ENCODE measurements at regions not wholly inside any gene's neighbourhood (a gene's known extent, or its start where the extent isn't known, plus 50 kb on each side); places are given as distances from the start of the nearest gene placed in this dataset.

GRCh38 chr4:54988655-54989054 is 136.7 kb downstream of the KDR start:
- no peak for DNase-seq
- no TSS peak for BruUV-seq (replicated peaks)
- no peaks in the 10 kb centered on the region for H3K4me1 ChIP-seq
- no peaks in the 10 kb centered on the region for H3K27me3 ChIP-seq (replicated peaks; ENCODE audit: control insufficient read depth, insufficient read depth, low read length)
- TF ChIP-seq, protein P1, sequence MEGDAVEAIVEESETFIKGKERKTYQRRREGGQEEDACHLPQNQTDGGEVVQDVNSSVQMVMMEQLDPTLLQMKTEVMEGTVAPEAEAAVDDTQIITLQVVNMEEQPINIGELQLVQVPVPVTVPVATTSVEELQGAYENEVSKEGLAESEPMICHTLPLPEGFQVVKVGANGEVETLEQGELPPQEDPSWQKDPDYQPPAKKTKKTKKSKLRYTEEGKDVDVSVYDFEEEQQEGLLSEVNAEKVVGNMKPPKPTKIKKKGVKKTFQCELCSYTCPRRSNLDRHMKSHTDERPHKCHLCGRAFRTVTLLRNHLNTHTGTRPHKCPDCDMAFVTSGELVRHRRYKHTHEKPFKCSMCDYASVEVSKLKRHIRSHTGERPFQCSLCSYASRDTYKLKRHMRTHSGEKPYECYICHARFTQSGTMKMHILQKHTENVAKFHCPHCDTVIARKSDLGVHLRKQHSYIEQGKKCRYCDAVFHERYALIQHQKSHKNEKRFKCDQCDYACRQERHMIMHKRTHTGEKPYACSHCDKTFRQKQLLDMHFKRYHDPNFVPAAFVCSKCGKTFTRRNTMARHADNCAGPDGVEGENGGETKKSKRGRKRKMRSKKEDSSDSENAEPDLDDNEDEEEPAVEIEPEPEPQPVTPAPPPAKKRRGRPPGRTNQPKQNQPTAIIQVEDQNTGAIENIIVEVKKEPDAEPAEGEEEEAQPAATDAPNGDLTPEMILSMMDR (IDR thresholded peaks at IDR 0.05; ENCODE audit: insufficient read depth in 1 of 2, low read depth in 1 of 2, low read length in 1 of 2, severe bottlenecking in 1 of 2, unreplicated experiment in 1 of 2) = no peak
- H3K27ac Mint-ChIP-seq (ENCODE audit: unreplicated experiment) = no peak overlapping the region
- ChIA-PET CTCF (no interaction called here), POLR2A (no interaction called here)
- no peaks in the 10 kb centered on the region for H3K4me1 Mint-ChIP-seq (ENCODE audit: low read depth, unreplicated experiment)
- peaks cover 41% of the 10 kb centered on the region for H3K9me3 Mint-ChIP-seq (ENCODE audit: unreplicated experiment)
- intact Hi-C loops (cut with micrococcal nuclease; ENCODE audit: unreplicated experiment) = no loop called here
- H3K9me3 ChIP-seq = 0 out of 2 replicates have a peak, but pooled peaks cover 7% of the 10 kb centered on the region
- H3K36me3 Mint-ChIP-seq (ENCODE audit: insufficient read depth, unreplicated experiment) = no peaks in the 10 kb centered on the region
- no peaks in the 10 kb centered on the region for H3K27me3 Mint-ChIP-seq (ENCODE audit: insufficient read depth, unreplicated experiment)
- no peak overlapping the region for H3K4me3 Mint-ChIP-seq (ENCODE audit: unreplicated experiment)
- no peaks in the 10 kb centered on the region for H3K36me3 ChIP-seq (ENCODE audit: control insufficient read depth, insufficient read depth, low read length)
- no peak overlapping the region for H3K4me3 ChIP-seq (ENCODE audit: low read depth, low read length)

DNA sequence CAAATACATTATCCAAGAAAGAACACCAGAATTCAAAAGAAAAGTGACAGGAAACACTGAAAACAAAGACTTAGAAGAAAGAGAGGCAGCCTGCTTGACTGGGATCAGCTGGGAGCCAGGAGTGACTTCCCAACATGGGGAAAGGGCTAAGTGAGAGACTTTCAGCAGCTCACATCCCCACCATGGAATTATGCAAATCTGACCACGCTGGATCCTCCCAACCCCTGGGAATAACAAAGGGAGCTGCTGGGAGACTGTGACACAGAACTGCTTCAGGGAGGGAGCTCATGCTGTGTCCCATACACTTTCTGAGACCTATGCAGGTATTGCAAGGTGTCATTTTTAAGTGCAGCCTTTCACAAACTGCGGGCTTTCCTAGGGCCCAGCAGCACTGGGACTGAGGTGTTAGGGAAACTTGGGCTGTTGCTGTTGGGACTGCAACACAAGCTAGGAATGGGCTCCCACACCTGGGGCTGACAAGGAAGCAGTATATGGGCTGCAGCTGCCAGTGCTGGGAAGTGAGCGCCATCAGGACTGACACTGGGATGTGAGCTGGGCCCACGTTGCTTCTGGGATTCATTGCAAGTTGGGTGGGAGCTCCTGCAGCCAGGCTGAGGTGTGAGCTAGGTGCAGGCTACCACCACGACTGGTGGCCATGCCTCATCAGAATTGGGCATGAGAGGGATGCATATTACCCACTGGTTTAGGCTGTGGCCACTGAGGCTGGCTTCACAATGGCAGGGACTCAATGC is 139.1 kb downstream of the KDR start:
- CTCF ChIA-PET = interaction anchor here (0.6 kb wide), 1 partner anchor 353 kb away, joined by 3 read pairs; no protein-coding TSS in a partner anchor

GRCh38 chr4:54976682-54977081 is 148.7 kb downstream of the KDR start:
- peaks cover 5% of the 10 kb centered on the region for H3K4me1 Mint-ChIP-seq (ENCODE audit: low read depth, unreplicated experiment)
- intact Hi-C loops (cut with micrococcal nuclease; ENCODE audit: unreplicated experiment) = no loop called here
- CTCF ChIA-PET = no interaction called here

More for the DNA sequence above, 139.1 kb downstream of the KDR start:
- no peaks in the 10 kb centered on the region for H3K27me3 ChIP-seq (replicated peaks; ENCODE audit: control insufficient read depth, insufficient read depth, low read length)
- Mint-ChIP-seq H3K4me3 (ENCODE audit: unreplicated experiment) (no peak overlapping the region), H3K36me3 (ENCODE audit: insufficient read depth, unreplicated experiment) (no peaks in the 10 kb centered on the region), H3K27me3 (ENCODE audit: insufficient read depth, unreplicated experiment) (no peaks in the 10 kb centered on the region), H3K4me1 (ENCODE audit: low read depth, unreplicated experiment) (no peaks in the 10 kb centered on the region), H3K27ac (ENCODE audit: unreplicated experiment) (no peak overlapping the region), H3K9me3 (ENCODE audit: unreplicated experiment) (peaks cover 31% of the 10 kb centered on the region)
- no peak for DNase-seq
- no peaks in the 10 kb centered on the region for H3K36me3 ChIP-seq (ENCODE audit: control insufficient read depth, insufficient read depth, low read length)
- H3K9me3 ChIP-seq = 0 out of 2 replicates have a peak, but pooled peaks cover 7% of the 10 kb centered on the region
- TF ChIP-seq, protein P1 (IDR thresholded peaks at IDR 0.05; ENCODE audit: insufficient read depth in 1 of 2, low read depth in 1 of 2, low read length in 1 of 2, severe bottlenecking in 1 of 2, unreplicated experiment in 1 of 2) = no peak
- H3K4me1 ChIP-seq = no peaks in the 10 kb centered on the region
- intact Hi-C loops (cut with micrococcal nuclease; ENCODE audit: unreplicated experiment) = no loop called here
- no peak overlapping the region for H3K4me3 ChIP-seq (ENCODE audit: low read depth, low read length)
- POLR2A ChIA-PET = no interaction called here
- BruUV-seq (replicated peaks) = no TSS peak

More at GRCh38 chr4:54976682-54977081, 148.7 kb downstream of the KDR start:
- H3K27me3 ChIP-seq (replicated peaks; ENCODE audit: control insufficient read depth, insufficient read depth, low read length) = no peaks in the 10 kb centered on the region
- no peaks in the 10 kb centered on the region for H3K36me3 ChIP-seq (ENCODE audit: control insufficient read depth, insufficient read depth, low read length)
- Mint-ChIP-seq H3K36me3 (ENCODE audit: insufficient read depth, unreplicated experiment) (no peaks in the 10 kb centered on the region), H3K9me3 (ENCODE audit: unreplicated experiment) (no peaks in the 10 kb centered on the region), H3K27ac (ENCODE audit: unreplicated experiment) (no peak overlapping the region), H3K27me3 (ENCODE audit: insufficient read depth, unreplicated experiment) (peaks cover 15% of the 10 kb centered on the region), H3K4me3 (ENCODE audit: unreplicated experiment) (no peak overlapping the region)
- TF ChIP-seq, protein P1 (IDR thresholded peaks at IDR 0.05; ENCODE audit: insufficient read depth in 1 of 2, low read depth in 1 of 2, low read length in 1 of 2, severe bottlenecking in 1 of 2, unreplicated experiment in 1 of 2) = peak in 1 of 2 experiments; percentile 37
- no peaks in the 10 kb centered on the region for H3K4me1 ChIP-seq
- H3K4me3 ChIP-seq (ENCODE audit: low read depth, low read length) = no peak overlapping the region
- POLR2A ChIA-PET = no interaction called here
- BruUV-seq (replicated peaks) = no TSS peak
- H3K9me3 ChIP-seq = no peaks in the 10 kb centered on the region
- DNase-seq = peak in 1 of 2 experiments; percentile 3

Measured in Caco-2 (cell line).